WTC11 (cell line): ENCODE measurements at regions not wholly inside any gene's neighbourhood (a gene's known extent, or its start where the extent isn't known, plus 50 kb on each side); places are given as distances from the start of the nearest gene placed in this dataset.

ENCODE experiments used
- ATAC-seq: fragments of 200-7000 bp; cut with Tn5 transposase; 2 replicates; pipeline ENCODE4 v1.10.0; 2021; ENCODE audit warnings: mild to moderate bottlenecking, moderate library complexity
- CTCF ChIA-PET: fragments of 300-600 bp; sonication (Branson Sonifier 250); formaldehyde crosslinking; loops from one replicate; lab custom pipeline; 2021; ENCODE audit warnings: antibody characterized with exemption; lab: Charles Lee
- POLR2A ChIA-PET: fragments of 350-600 bp; sonication (Branson Sonifier 250); formaldehyde crosslinking; loops from one replicate; lab custom pipeline; 2021; ENCODE audit warnings: antibody characterized with exemption; lab: Charles Lee
- DNase-seq: peaks from one replicate; pipeline ENCODE4 v3.0.0; 2021; ENCODE audit warnings: low spot score
- H3K27ac Mint-ChIP-seq: 2 replicates; pipeline ENCODE4 v1.8.0; 2021; ENCODE audit warnings: mixed read lengths
- H3K27me3 Mint-ChIP-seq: 2 replicates; pipeline ENCODE4 v1.8.0; 2021; ENCODE audit warnings: low read depth, mild to moderate bottlenecking, moderate library complexity, mixed read lengths
- H3K36me3 Mint-ChIP-seq: 2 replicates; pipeline ENCODE4 v1.8.0; 2021; ENCODE audit warnings: mixed read lengths
- H3K4me1 Mint-ChIP-seq: 2 replicates; pipeline ENCODE4 v1.8.0; 2022; ENCODE audit warnings: mixed read lengths
- H3K4me3 Mint-ChIP-seq: 2 replicates; pipeline ENCODE4 v1.8.0; 2021; ENCODE audit warnings: mild to moderate bottlenecking, moderate library complexity, mixed read lengths
- H3K9me3 Mint-ChIP-seq: 2 replicates; pipeline ENCODE4 v1.8.0; 2021; ENCODE audit warnings: mixed read lengths
- ATF3 ChIP-seq: sonication (generic); formaldehyde crosslinking; conservative IDR thresholded peaks from 2 replicates; pipeline ENCODE4 v1.8.1; 2022; ENCODE audit warnings: mild to moderate bottlenecking, missing genetic modification reagents
- NFATC4 ChIP-seq: fragments of 250-450 bp; sonication (Bioruptor Pico); IDR thresholded peaks from 2 replicates; pipeline ENCODE4 v1.9.0; 2021; ENCODE audit warnings: mild to moderate bottlenecking
- NR2C2 ChIP-seq: sonication (generic); formaldehyde crosslinking; IDR thresholded peaks from 2 replicates; pipeline ENCODE4 v1.8.0; 2022; ENCODE audit warnings: mild to moderate bottlenecking, missing genetic modification reagents
- OVOL2 ChIP-seq: fragments of 250-450 bp; sonication (Bioruptor Pico); IDR thresholded peaks from 2 replicates; pipeline ENCODE4 v1.9.0; 2021; ENCODE audit warnings: mild to moderate bottlenecking, borderline replicate concordance
- PREB ChIP-seq: sonication (generic); formaldehyde crosslinking; IDR thresholded peaks from 2 replicates; pipeline ENCODE4 v1.8.1; 2022; ENCODE audit warnings: mild to moderate bottlenecking, missing genetic modification reagents, moderate library complexity, borderline replicate concordance
- RELA ChIP-seq: sonication (generic); formaldehyde crosslinking; IDR thresholded peaks from 2 replicates; pipeline ENCODE4 v1.8.1; 2022; ENCODE audit warnings: missing genetic modification reagents, mild to moderate bottlenecking, borderline replicate concordance
- RORB ChIP-seq: fragments of 250-450 bp; sonication (Bioruptor Pico); IDR thresholded peaks from 2 replicates; pipeline ENCODE4 v1.9.0; 2021; ENCODE audit warnings: mild to moderate bottlenecking
- TEAD1 ChIP-seq: sonication (generic); formaldehyde crosslinking; IDR thresholded peaks from 2 replicates; pipeline ENCODE4 v1.8.0; 2022; ENCODE audit warnings: mild to moderate bottlenecking, missing genetic modification reagents
- ZNF263 ChIP-seq: sonication (generic); formaldehyde crosslinking; IDR thresholded peaks from 2 replicates; pipeline ENCODE4 v1.8.1; 2022; ENCODE audit warnings: low read depth, mild to moderate bottlenecking, moderate library complexity, missing genetic modification reagents
- TF ChIP-seq, protein P1 (sequence below): fragments of 250-450 bp; sonication (Bioruptor Pico); IDR thresholded peaks from 2 replicates; pipeline ENCODE4 v1.9.0; 2021; ENCODE audit warnings: mild to moderate bottlenecking, borderline replicate concordance
- TF ChIP-seq, protein P2 (sequence below): sonication (generic); formaldehyde crosslinking; IDR thresholded peaks from 2 replicates; pipeline ENCODE4 v1.8.1; 2022; ENCODE audit warnings: low read depth, missing genetic modification reagents, borderline replicate concordance
- TF ChIP-seq, protein P3 (sequence below): sonication (generic); formaldehyde crosslinking; IDR thresholded peaks from 2 replicates; pipeline ENCODE4 v1.8.1; 2022; ENCODE audit warnings: missing genetic modification reagents, borderline replicate concordance
- TF ChIP-seq, protein P4 (sequence below): sonication (generic); formaldehyde crosslinking; IDR thresholded peaks from 2 replicates; pipeline ENCODE4 v1.8.0; 2022; ENCODE audit warnings: mild to moderate bottlenecking, missing genetic modification reagents

DNA sequence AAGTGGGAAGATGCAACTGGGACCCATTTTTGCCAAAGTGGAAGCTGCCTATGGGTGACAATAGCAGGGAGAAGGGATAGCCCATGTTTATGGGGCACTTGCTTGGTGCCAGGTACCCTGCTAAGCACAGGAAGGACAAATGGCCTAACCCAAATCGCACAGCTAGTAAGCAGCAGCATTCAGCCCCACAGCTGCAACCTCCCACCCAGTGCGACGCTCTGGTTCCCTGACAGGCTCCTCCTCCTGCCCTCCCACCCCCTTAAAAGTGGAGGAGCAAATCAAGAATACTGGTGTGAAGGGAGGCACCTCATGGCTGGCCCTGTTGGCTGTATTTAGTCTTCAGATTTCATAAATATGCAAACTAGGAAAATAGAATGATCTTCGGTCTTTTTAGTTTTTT, 76.2 kb downstream of the RIN2 start:
- no peak overlapping the region for H3K27ac Mint-ChIP-seq
- TF ChIP-seq NR2C2 (CRISPR knock-in tag) (no peak), ATF3 (CRISPR knock-in tag) (no peak), RORB (CRISPR knock-in tag) (no peak), ZNF263 (CRISPR knock-in tag) (no peak), RELA (CRISPR knock-in tag) (no peak), NFATC4 (CRISPR knock-in tag) (no peak), PREB (no peak), TEAD1 (no peak), OVOL2 (CRISPR knock-in tag) (no peak)
- TF ChIP-seq, protein P1, sequence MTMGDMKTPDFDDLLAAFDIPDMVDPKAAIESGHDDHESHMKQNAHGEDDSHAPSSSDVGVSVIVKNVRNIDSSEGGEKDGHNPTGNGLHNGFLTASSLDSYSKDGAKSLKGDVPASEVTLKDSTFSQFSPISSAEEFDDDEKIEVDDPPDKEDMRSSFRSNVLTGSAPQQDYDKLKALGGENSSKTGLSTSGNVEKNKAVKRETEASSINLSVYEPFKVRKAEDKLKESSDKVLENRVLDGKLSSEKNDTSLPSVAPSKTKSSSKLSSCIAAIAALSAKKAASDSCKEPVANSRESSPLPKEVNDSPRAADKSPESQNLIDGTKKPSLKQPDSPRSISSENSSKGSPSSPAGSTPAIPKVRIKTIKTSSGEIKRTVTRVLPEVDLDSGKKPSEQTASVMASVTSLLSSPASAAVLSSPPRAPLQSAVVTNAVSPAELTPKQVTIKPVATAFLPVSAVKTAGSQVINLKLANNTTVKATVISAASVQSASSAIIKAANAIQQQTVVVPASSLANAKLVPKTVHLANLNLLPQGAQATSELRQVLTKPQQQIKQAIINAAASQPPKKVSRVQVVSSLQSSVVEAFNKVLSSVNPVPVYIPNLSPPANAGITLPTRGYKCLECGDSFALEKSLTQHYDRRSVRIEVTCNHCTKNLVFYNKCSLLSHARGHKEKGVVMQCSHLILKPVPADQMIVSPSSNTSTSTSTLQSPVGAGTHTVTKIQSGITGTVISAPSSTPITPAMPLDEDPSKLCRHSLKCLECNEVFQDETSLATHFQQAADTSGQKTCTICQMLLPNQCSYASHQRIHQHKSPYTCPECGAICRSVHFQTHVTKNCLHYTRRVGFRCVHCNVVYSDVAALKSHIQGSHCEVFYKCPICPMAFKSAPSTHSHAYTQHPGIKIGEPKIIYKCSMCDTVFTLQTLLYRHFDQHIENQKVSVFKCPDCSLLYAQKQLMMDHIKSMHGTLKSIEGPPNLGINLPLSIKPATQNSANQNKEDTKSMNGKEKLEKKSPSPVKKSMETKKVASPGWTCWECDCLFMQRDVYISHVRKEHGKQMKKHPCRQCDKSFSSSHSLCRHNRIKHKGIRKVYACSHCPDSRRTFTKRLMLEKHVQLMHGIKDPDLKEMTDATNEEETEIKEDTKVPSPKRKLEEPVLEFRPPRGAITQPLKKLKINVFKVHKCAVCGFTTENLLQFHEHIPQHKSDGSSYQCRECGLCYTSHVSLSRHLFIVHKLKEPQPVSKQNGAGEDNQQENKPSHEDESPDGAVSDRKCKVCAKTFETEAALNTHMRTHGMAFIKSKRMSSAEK, result no peak
- TF ChIP-seq, protein P2, sequence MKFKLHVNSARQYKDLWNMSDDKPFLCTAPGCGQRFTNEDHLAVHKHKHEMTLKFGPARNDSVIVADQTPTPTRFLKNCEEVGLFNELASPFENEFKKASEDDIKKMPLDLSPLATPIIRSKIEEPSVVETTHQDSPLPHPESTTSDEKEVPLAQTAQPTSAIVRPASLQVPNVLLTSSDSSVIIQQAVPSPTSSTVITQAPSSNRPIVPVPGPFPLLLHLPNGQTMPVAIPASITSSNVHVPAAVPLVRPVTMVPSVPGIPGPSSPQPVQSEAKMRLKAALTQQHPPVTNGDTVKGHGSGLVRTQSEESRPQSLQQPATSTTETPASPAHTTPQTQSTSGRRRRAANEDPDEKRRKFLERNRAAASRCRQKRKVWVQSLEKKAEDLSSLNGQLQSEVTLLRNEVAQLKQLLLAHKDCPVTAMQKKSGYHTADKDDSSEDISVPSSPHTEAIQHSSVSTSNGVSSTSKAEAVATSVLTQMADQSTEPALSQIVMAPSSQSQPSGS (CRISPR knock-in tag), result no peak
- TF ChIP-seq, protein P3, sequence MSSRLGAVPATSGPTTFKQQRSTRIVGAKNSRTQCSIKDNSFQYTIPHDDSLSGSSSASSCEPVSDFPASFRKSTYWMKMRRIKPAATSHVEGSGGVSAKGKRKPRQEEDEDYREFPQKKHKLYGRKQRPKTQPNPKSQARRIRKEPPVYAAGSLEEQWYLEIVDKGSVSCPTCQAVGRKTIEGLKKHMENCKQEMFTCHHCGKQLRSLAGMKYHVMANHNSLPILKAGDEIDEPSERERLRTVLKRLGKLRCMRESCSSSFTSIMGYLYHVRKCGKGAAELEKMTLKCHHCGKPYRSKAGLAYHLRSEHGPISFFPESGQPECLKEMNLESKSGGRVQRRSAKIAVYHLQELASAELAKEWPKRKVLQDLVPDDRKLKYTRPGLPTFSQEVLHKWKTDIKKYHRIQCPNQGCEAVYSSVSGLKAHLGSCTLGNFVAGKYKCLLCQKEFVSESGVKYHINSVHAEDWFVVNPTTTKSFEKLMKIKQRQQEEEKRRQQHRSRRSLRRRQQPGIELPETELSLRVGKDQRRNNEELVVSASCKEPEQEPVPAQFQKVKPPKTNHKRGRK, result no peak
- ChIA-PET CTCF (interaction anchor here (0.5 kb wide), 1 partner anchor 207 kb away, joined by 5 read pairs; no protein-coding TSS in a partner anchor), POLR2A (interaction anchor here (0.6 kb wide), 1 partner anchor 203 kb away, joined by 3 read pairs; no protein-coding TSS in a partner anchor)
- peaks cover 17% of the 10 kb centered on the region for H3K4me1 Mint-ChIP-seq
- no peaks in the 10 kb centered on the region for H3K36me3 Mint-ChIP-seq
- peak; percentile 60 for ATAC-seq
- no peak for DNase-seq
- H3K9me3 Mint-ChIP-seq, result no peaks in the 10 kb centered on the region; the same call in 1 of the 2 replicates
- H3K4me3 Mint-ChIP-seq, result no peak overlapping the region
- H3K27me3 Mint-ChIP-seq, result no peaks in the 10 kb centered on the region

- peaks cover 17% of the 10 kb centered on the region for H3K4me1 Mint-ChIP-seq
- H3K4me3 Mint-ChIP-seq, result no peak overlapping the region
- POLR2A ChIA-PET, result no interaction called here
- H3K36me3 Mint-ChIP-seq, result no peaks in the 10 kb centered on the region
- DNase-seq (no peak), ATAC-seq (no peak)
- H3K27me3 Mint-ChIP-seq, result no peaks in the 10 kb centered on the region
- CTCF ChIA-PET, result interaction anchor here (0.5 kb wide), 1 partner anchor 207 kb away, joined by 5 read pairs; no protein-coding TSS in a partner anchor
- TF ChIP-seq, protein P4, sequence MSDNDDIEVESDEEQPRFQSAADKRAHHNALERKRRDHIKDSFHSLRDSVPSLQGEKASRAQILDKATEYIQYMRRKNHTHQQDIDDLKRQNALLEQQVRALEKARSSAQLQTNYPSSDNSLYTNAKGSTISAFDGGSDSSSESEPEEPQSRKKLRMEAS (CRISPR knock-in tag), result no peak
- TF ChIP-seq, protein P3, result peak; percentile 59; the same call in 1 of the 2 replicates
- no peaks in the 10 kb centered on the region; the same call in 1 of the 2 replicates for H3K9me3 Mint-ChIP-seq
- no peak overlapping the region for H3K27ac Mint-ChIP-seq
Observed at GRCh38 chr20:19834783-19835182, 76.7 kb downstream of the RIN2 start.
